ENCODE measurements at regions not wholly inside any gene's neighbourhood (a gene's known extent, or its start where the extent isn't known, plus 50 kb on each side); places are given as distances from the start of the nearest gene placed in this dataset.

GRCh38 chr7:54663603-54664234 lies 95.3 kb downstream of the SEC61G start:
- no peaks in the 10 kb centered on the region for H3K9me3 ChIP-seq (ENCODE audit: severe bottlenecking)
- no peaks in the 10 kb centered on the region for H3K4me1 ChIP-seq (ENCODE audit: insufficient read depth, poor library complexity, severe bottlenecking)
- DNase-seq (ENCODE audit: low spot score) (no peak), ATAC-seq (ENCODE audit: low read depth) (no peak)
- TF ChIP-seq CTCF (IDR thresholded peaks at IDR 0.05; ENCODE audit: poor library complexity, severe bottlenecking) = no peak
- no peaks in the 10 kb centered on the region for H3K36me3 ChIP-seq (ENCODE audit: low read depth)
- peaks cover 55% of the 10 kb centered on the region for H3K27me3 ChIP-seq (ENCODE audit: insufficient read depth, poor library complexity, severe bottlenecking)
- no peak overlapping the region for H3K27ac ChIP-seq (ENCODE audit: poor library complexity, severe bottlenecking)
- H3K4me3 ChIP-seq (ENCODE audit: severe bottlenecking) = no peak overlapping the region

DNA sequence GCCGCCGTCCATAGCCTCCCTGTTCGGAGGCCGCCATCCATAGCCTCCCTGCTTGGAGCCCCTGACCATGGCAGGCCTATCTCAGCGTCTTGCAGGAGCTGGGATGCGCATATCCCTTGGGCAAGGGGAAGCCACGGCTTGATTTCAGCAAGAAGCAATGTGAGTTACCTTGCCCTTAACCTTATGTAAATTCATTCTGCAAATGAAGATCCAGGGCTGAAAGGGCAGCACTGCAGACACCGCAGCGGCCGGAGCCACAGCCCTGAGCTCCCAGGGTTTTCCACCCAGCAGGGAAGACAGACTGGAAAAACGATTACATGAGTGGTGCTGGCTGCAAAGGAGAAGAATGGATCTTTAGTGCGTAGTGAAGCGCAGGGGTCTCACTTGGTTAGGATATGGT lies 95.8 kb downstream of the SEC61G start:
- Histone ChIP-seq H3K4me1 (ENCODE audit: insufficient read depth, poor library complexity, severe bottlenecking) (no peaks in the 10 kb centered on the region), H3K27ac (ENCODE audit: poor library complexity, severe bottlenecking) (no peak overlapping the region), H3K4me3 (ENCODE audit: severe bottlenecking) (no peak overlapping the region), H3K9me3 (ENCODE audit: severe bottlenecking) (no peaks in the 10 kb centered on the region), H3K27me3 (ENCODE audit: insufficient read depth, poor library complexity, severe bottlenecking) (peaks cover 55% of the 10 kb centered on the region), H3K36me3 (ENCODE audit: low read depth) (no peaks in the 10 kb centered on the region)
- no peak for ATAC-seq (ENCODE audit: low read depth)
- TF ChIP-seq CTCF (IDR thresholded peaks at IDR 0.05; ENCODE audit: poor library complexity, severe bottlenecking) = no peak
- no peak for DNase-seq (ENCODE audit: low spot score)

DNA sequence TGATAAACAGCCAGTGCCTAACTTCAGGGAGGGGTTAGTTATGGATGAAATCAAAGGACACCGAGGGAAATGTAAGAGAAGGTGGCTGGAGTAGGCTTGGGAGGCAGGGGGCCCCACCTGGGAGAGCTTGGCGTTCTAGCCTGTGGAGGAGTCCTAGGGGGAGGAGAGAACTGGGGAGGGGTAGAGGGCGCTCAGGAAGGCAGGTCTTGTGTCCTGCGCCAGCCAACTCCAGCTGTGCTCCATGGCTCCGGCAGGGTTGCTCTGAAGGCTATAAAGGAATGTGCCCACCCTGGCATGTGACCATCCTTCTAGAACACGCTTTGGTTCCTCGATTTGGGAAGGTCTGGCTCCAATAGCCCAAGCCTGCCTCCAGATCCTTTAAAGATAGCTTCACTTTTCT lies 96.3 kb downstream of the SEC61G start:
- DNase-seq (ENCODE audit: low spot score) (no peak), ATAC-seq (ENCODE audit: low read depth) (no peak)
- no peaks in the 10 kb centered on the region for H3K4me1 ChIP-seq (ENCODE audit: insufficient read depth, poor library complexity, severe bottlenecking)
- no peak overlapping the region for H3K4me3 ChIP-seq (ENCODE audit: severe bottlenecking)
- no peaks in the 10 kb centered on the region for H3K36me3 ChIP-seq (ENCODE audit: low read depth)
- H3K27ac ChIP-seq (ENCODE audit: poor library complexity, severe bottlenecking) = no peak overlapping the region
- TF ChIP-seq CTCF (IDR thresholded peaks at IDR 0.05; ENCODE audit: poor library complexity, severe bottlenecking) = no peak
- no peaks in the 10 kb centered on the region for H3K9me3 ChIP-seq (ENCODE audit: severe bottlenecking)
- H3K27me3 ChIP-seq (ENCODE audit: insufficient read depth, poor library complexity, severe bottlenecking) = peaks cover 55% of the 10 kb centered on the region

DNA sequence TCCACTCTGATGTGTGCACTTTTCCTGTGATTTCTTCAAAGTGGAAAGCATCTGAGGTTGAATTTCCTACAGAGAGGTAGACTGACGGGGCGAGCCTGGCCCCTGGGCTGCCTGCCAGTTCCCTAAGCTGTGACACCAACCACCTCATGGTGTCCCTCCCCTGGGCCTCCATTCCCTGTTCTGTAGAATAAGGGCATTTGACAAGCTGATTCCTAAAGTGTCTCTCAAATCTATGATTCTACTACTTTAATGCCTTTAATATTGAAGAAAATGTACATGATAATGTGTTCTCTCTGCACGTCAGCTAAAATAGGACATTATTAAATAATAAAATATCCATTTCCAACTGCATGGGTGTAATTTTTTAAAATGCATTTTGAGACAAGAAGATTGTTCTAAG lies 105.1 kb downstream of the SEC61G start:
- Histone ChIP-seq H3K9me3 (ENCODE audit: severe bottlenecking) (no peaks in the 10 kb centered on the region), H3K36me3 (ENCODE audit: low read depth) (no peaks in the 10 kb centered on the region), H3K27me3 (ENCODE audit: insufficient read depth, poor library complexity, severe bottlenecking) (peaks cover 59% of the 10 kb centered on the region), H3K4me1 (ENCODE audit: insufficient read depth, poor library complexity, severe bottlenecking) (no peaks in the 10 kb centered on the region), H3K4me3 (ENCODE audit: severe bottlenecking) (no peak overlapping the region), H3K27ac (ENCODE audit: poor library complexity, severe bottlenecking) (no peak overlapping the region)
- no peak for ATAC-seq (ENCODE audit: low read depth)
- TF ChIP-seq CTCF (IDR thresholded peaks at IDR 0.05; ENCODE audit: poor library complexity, severe bottlenecking) = no peak
- DNase-seq (ENCODE audit: low spot score) = no peak

- Histone ChIP-seq H3K27ac (ENCODE audit: poor library complexity, severe bottlenecking) (no peak overlapping the region), H3K9me3 (ENCODE audit: severe bottlenecking) (no peaks in the 10 kb centered on the region), H3K4me1 (ENCODE audit: insufficient read depth, poor library complexity, severe bottlenecking) (no peaks in the 10 kb centered on the region), H3K27me3 (ENCODE audit: insufficient read depth, poor library complexity, severe bottlenecking) (peaks cover 70% of the 10 kb centered on the region), H3K36me3 (ENCODE audit: low read depth) (no peaks in the 10 kb centered on the region), H3K4me3 (ENCODE audit: severe bottlenecking) (no peak overlapping the region)
- DNase-seq (ENCODE audit: low spot score) (no peak), ATAC-seq (ENCODE audit: low read depth) (no peak)
- TF ChIP-seq CTCF (IDR thresholded peaks at IDR 0.05; ENCODE audit: poor library complexity, severe bottlenecking) = no peak
Observed at GRCh38 chr7:54643064-54643463, 100.9 kb downstream of the VSTM2A start.

Measured in RWPE2 (cell line).